ENCODE measurements at regions not wholly inside any gene's neighbourhood (a gene's known extent, or its start where the extent isn't known, plus 50 kb on each side); places are given as distances from the start of the nearest gene placed in this dataset.

DNA sequence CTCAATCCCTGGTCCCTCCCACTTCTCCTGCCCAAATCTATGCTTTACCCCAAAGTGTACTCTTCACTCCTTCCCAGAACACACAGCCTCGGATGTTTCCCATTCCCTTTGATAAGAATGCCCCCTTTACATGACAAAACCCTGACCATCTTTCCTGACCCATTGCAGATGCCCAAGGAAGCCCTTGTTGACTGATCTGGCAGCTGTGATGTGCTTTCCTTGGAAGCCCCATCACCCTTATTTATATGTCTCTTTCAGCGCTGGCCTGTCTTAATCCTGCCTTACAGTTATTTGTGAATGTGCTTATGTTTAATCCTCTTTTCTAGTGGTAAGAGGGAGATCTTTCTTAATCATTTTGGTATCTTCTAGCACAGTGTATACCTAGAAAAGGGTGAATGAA, 523.1 kb downstream of the CD83 start:
- TF ChIP-seq, protein P1, sequence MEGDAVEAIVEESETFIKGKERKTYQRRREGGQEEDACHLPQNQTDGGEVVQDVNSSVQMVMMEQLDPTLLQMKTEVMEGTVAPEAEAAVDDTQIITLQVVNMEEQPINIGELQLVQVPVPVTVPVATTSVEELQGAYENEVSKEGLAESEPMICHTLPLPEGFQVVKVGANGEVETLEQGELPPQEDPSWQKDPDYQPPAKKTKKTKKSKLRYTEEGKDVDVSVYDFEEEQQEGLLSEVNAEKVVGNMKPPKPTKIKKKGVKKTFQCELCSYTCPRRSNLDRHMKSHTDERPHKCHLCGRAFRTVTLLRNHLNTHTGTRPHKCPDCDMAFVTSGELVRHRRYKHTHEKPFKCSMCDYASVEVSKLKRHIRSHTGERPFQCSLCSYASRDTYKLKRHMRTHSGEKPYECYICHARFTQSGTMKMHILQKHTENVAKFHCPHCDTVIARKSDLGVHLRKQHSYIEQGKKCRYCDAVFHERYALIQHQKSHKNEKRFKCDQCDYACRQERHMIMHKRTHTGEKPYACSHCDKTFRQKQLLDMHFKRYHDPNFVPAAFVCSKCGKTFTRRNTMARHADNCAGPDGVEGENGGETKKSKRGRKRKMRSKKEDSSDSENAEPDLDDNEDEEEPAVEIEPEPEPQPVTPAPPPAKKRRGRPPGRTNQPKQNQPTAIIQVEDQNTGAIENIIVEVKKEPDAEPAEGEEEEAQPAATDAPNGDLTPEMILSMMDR (IDR thresholded peaks at IDR 0.05; ENCODE audit: insufficient read depth, low read depth, low read length) = no peak
- TF ChIP-seq EZH2 (IDR thresholded peaks at IDR 0.05; ENCODE audit: insufficient read depth, low read length) = no peak
